Mesothelial cell of epicardium (in vitro differentiated cells): ENCODE measurements at regions not wholly inside any gene's neighbourhood (a gene's known extent, or its start where the extent isn't known, plus 50 kb on each side); places are given as distances from the start of the nearest gene placed in this dataset.

ENCODE experiments used
- DNase-seq, 2 experiments: peaks; one replicate each; pipeline ENCODE4 v3.0.0; 2021; ENCODE audit warnings: low spot score in 2 of 2; ENCODE audit not compliant: unreplicated experiment in 2 of 2
- H3K27ac Mint-ChIP-seq: 2 replicates; pipeline ENCODE4 v1.8.0; 2021; ENCODE audit warnings: mixed read lengths
- H3K27me3 Mint-ChIP-seq: 2 replicates; pipeline ENCODE4 v1.8.0; 2021; ENCODE audit warnings: low read depth, mixed read lengths
- H3K36me3 Mint-ChIP-seq: 2 replicates; pipeline ENCODE4 v1.8.0; 2021; ENCODE audit warnings: mixed read lengths
- H3K4me1 Mint-ChIP-seq: 2 replicates; pipeline ENCODE4 v1.8.0; 2021; ENCODE audit warnings: mixed read lengths
- H3K4me3 Mint-ChIP-seq: 2 replicates; pipeline ENCODE4 v1.8.0; 2021; ENCODE audit warnings: mild to moderate bottlenecking, moderate library complexity, mixed read lengths
- H3K9me3 Mint-ChIP-seq: 2 replicates; pipeline ENCODE4 v1.8.0; 2021; ENCODE audit warnings: mixed read lengths
- TF ChIP-seq, protein P1 (sequence below): fragments of 200-600 bp; sonication (generic); IDR thresholded peaks from one replicate; pipeline ENCODE4 v1.5.0; 2021; ENCODE audit warnings: antibody characterized with exemption; ENCODE audit not compliant: unreplicated experiment

DNA sequence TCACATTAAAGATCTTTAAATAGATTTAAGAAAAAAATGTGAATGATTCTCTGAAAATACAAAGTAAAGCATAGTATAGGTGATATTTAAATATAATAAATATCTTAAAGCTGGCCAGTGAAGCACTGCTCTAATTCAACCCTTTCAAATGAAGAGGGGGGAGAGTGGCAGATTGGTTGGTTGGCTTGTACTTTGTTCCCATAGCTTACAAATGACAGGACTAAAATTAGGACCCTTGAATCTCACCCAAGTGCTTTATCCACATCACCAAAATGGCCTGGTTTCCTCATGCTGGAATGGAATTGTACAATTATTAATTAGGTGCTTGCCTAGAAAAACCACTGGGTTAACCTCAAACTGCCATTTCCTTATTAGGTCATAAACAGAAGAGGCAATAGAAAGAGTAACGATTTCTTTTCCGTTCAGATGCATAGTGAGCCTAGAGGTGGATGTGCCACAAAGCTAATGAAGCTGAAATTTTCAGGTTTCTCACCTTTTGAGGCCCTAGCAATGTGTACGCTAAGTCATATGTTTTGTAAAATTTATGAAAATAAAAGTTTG is 354.5 kb upstream of the CDH6 start:
- Mint-ChIP-seq H3K4me3 (no peak overlapping the region), H3K27ac (no peak overlapping the region), H3K4me1 (no peaks in the 10 kb centered on the region), H3K27me3 (no peaks in the 10 kb centered on the region), H3K36me3 (no peaks in the 10 kb centered on the region), H3K9me3 (peaks cover 2% of the 10 kb centered on the region)
- TF ChIP-seq, protein P1, sequence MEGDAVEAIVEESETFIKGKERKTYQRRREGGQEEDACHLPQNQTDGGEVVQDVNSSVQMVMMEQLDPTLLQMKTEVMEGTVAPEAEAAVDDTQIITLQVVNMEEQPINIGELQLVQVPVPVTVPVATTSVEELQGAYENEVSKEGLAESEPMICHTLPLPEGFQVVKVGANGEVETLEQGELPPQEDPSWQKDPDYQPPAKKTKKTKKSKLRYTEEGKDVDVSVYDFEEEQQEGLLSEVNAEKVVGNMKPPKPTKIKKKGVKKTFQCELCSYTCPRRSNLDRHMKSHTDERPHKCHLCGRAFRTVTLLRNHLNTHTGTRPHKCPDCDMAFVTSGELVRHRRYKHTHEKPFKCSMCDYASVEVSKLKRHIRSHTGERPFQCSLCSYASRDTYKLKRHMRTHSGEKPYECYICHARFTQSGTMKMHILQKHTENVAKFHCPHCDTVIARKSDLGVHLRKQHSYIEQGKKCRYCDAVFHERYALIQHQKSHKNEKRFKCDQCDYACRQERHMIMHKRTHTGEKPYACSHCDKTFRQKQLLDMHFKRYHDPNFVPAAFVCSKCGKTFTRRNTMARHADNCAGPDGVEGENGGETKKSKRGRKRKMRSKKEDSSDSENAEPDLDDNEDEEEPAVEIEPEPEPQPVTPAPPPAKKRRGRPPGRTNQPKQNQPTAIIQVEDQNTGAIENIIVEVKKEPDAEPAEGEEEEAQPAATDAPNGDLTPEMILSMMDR = no peak
- DNase-seq = no peak

DNA sequence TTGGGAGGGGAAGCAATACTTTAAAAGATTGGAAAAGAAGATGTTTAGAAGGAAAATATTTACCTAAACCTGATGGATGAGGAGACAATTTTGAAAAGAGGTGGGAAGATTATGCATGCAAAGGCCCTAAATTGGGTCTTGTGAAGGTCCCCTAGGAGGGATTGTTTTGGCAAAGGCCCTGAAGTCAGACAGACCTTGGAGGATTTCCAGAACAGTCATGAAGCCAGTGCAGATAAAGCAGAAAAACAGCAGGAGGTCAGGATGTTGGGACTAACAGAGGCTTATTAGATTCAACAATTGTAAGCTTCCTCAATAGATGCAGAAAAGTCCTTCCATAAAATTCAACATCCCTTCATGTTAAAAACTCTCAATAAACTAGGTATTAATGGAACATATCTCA is 361.0 kb upstream of the CDH6 start:
- Mint-ChIP-seq H3K27ac (no peak overlapping the region), H3K36me3 (no peaks in the 10 kb centered on the region)

DNA sequence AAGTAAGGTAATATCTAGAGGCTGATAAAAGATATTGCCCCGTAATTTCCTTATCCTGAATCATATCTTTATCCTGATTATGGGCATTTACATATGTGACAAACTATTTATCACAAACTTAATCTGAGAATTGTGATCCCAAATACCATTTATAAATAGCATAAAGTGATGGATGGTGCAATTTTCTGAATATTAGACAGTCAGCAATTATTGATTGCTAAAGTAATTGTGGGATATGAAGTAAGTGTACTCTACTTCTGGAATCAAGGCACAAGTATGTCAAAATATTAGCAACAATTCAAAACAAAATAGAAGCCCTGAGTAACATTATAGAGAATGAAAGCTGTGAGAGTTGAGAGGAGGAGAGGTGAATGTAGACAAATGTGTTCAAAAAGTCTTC is 361.9 kb upstream of the CDH6 start:
- DNase-seq = no peak
- no peak overlapping the region for H3K4me3 Mint-ChIP-seq
- H3K4me1 Mint-ChIP-seq = peaks cover 5% of the 10 kb centered on the region
- no peaks in the 10 kb centered on the region for H3K27me3 Mint-ChIP-seq
- TF ChIP-seq, protein P1 = no peak
- H3K9me3 Mint-ChIP-seq = peaks cover 13% of the 10 kb centered on the region
- no peak overlapping the region for H3K27ac Mint-ChIP-seq
- H3K36me3 Mint-ChIP-seq = no peaks in the 10 kb centered on the region

More for the DNA sequence above, 361.0 kb upstream of the CDH6 start:
- DNase-seq = no peak
- TF ChIP-seq, protein P1 = no peak
- no peak overlapping the region for H3K4me3 Mint-ChIP-seq
- no peaks in the 10 kb centered on the region for H3K27me3 Mint-ChIP-seq
- peaks cover 5% of the 10 kb centered on the region for H3K4me1 Mint-ChIP-seq
- H3K9me3 Mint-ChIP-seq = peaks cover 13% of the 10 kb centered on the region

DNA sequence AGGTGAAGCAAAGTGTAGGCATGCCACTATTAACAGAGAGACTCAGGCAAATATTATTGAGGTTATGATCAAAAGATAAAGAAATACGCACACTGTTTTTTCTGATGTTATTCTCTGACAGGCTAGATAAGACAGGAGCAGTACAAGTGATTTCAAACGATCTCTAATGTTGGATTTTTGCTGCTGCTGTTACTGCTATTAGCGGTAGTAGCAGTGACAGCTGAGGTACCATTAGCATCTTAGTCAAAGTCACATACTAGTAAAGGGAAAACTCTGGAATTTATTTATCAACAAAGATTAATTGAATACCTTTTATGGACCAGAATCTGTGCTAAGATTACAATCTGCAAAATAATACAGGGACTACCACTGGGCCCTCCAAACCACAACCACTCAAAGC is 362.4 kb upstream of the CDH6 start:
- H3K9me3 Mint-ChIP-seq = peaks cover 13% of the 10 kb centered on the region
- TF ChIP-seq, protein P1 = no peak
- H3K4me3 Mint-ChIP-seq = no peak overlapping the region
- H3K27me3 Mint-ChIP-seq = no peaks in the 10 kb centered on the region
- no peak overlapping the region for H3K27ac Mint-ChIP-seq
- no peaks in the 10 kb centered on the region for H3K36me3 Mint-ChIP-seq
- H3K4me1 Mint-ChIP-seq = peaks cover 5% of the 10 kb centered on the region
- DNase-seq = no peak

DNA sequence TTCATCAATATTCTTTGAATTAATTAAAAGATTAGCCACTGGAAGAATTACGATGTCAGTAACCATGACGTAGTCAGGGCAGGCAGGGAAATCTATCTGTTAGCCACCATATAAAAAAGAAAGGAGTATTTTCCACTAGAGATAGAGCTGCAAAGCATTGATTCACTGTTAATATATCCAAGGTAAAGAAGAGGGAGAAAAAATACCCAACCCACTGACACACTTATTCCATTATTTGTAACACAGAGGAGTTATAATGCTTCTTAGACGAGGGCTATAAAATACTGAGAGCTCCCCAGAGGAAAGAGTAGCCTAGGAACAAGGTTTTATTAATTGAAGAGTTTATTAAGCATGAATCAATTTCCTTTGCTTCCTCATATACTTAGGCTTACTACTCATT is 382.2 kb upstream of the CDH6 start:
- Mint-ChIP-seq H3K9me3 (peaks cover under 1% of the 10 kb centered on the region), H3K27ac (no peak overlapping the region), H3K4me1 (no peaks in the 10 kb centered on the region), H3K27me3 (no peaks in the 10 kb centered on the region), H3K4me3 (no peak overlapping the region), H3K36me3 (no peaks in the 10 kb centered on the region)
- TF ChIP-seq, protein P1 = no peak
- DNase-seq = no peak

DNA sequence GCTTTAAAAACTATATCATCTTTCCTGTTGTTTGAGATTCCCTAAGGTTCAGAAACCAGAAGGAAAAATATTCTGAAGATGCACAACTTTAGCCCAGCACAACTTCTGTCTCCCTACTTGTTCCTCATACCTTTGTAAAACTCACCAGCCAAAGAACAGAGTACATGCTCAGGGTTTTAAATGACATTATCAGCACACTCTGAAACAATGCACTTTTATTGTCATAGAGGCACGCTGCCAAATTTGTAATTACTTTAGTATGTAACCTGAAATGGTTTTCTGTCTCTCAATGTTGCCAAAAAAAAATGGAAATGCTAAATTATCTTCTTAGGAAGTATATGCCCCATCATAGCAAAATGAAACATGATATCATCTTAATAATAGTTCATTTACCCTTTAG is 383.6 kb upstream of the CDH6 start:
- Mint-ChIP-seq H3K27me3 (no peaks in the 10 kb centered on the region), H3K4me3 (no peak overlapping the region), H3K27ac (no peak overlapping the region), H3K36me3 (no peaks in the 10 kb centered on the region), H3K9me3 (no peaks in the 10 kb centered on the region), H3K4me1 (no peaks in the 10 kb centered on the region)
- TF ChIP-seq, protein P1 = no peak
- no peak for DNase-seq
